ENCODE measurements at regions not wholly inside any gene's neighbourhood (a gene's known extent, or its start where the extent isn't known, plus 50 kb on each side); places are given as distances from the start of the nearest gene placed in this dataset.
"Not testable (repeated sequence)": the region's sequence is repeated elsewhere in the genome, so short reads cannot be mapped to it uniquely, and the experiment has no call there.

GRCh38 chr9:85322592-85322991 lies 419.2 kb downstream of the AGTPBP1 start:
- DNase-seq (no peak), ATAC-seq (no peak)
- Mint-ChIP-seq H3K4me1 (no peaks in the 10 kb centered on the region), H3K27ac (no peak overlapping the region), H3K4me3 (no peak overlapping the region), H3K9me3 (peaks cover 7 to 24% of the 10 kb centered on the region in 2 donors), H3K27me3 (peaks cover 17% of the 10 kb centered on the region)

- no peak overlapping the region for H3K4me3 Mint-ChIP-seq
- no peak for ATAC-seq
- no peak overlapping the region for H3K27ac Mint-ChIP-seq
- peaks cover 7 to 17% of the 10 kb centered on the region in 2 donors for H3K9me3 Mint-ChIP-seq
- peaks cover 9% of the 10 kb centered on the region for H3K27me3 Mint-ChIP-seq
- DNase-seq, result no peak
- H3K4me1 Mint-ChIP-seq, result no peaks in the 10 kb centered on the region
Measured at GRCh38 chr9:85321561-85321960, 420.2 kb downstream of the AGTPBP1 start.

- H3K9me3 Mint-ChIP-seq, result peaks cover 6 to 15% of the 10 kb centered on the region in 2 donors
- H3K4me1 Mint-ChIP-seq, result no peaks in the 10 kb centered on the region
- H3K4me3 Mint-ChIP-seq, result no peak overlapping the region
- peak overlapping the region in 1 of 2 donors; percentile 71 for H3K27ac Mint-ChIP-seq
- no peak for DNase-seq
- H3K27me3 Mint-ChIP-seq, result peaks cover 9% of the 10 kb centered on the region
- ATAC-seq, result no peak
Measured at GRCh38 chr9:85319936-85320656, 421.7 kb downstream of the AGTPBP1 start.

GRCh38 chr9:85315535-85315934 lies 426.2 kb downstream of the AGTPBP1 start:
- H3K27me3 Mint-ChIP-seq, ATAC-seq, H3K4me3 Mint-ChIP-seq, H3K4me1 Mint-ChIP-seq, DNase-seq: not testable (repeated sequence)
- H3K27ac Mint-ChIP-seq, result peak overlapping the region in 1 of 2 donors; percentile 27
- H3K9me3 Mint-ChIP-seq, result peaks cover 15 to 27% of the 10 kb centered on the region in 2 donors

- ATAC-seq (no peak), DNase-seq (no peak)
- Mint-ChIP-seq H3K27me3 (peaks cover 10% of the 10 kb centered on the region), H3K4me3 (no peak overlapping the region), H3K4me1 (no peaks in the 10 kb centered on the region), H3K9me3 (peaks cover 14 to 23% of the 10 kb centered on the region in 2 donors), H3K27ac (no peak overlapping the region)
Measured at GRCh38 chr9:85310573-85310972, 431.2 kb downstream of the AGTPBP1 start.

- H3K27me3 Mint-ChIP-seq, result peaks cover 15% of the 10 kb centered on the region
Measured at GRCh38 chr9:85303757-85304134, 438.0 kb downstream of the AGTPBP1 start.

GRCh38 chr9:85302938-85303756 lies 438.6 kb downstream of the AGTPBP1 start:
- Mint-ChIP-seq H3K9me3 (peaks cover 1 to 5% of the 10 kb centered on the region in 2 donors), H3K4me3 (no peak overlapping the region), H3K27me3 (peaks cover 21% of the 10 kb centered on the region), H3K27ac (no peak overlapping the region), H3K4me1 (no peaks in the 10 kb centered on the region)
- no peak for DNase-seq
- ATAC-seq, result no peak

More at GRCh38 chr9:85303757-85304134, 438.0 kb downstream of the AGTPBP1 start:
- ATAC-seq, result no peak
- Mint-ChIP-seq H3K9me3 (peaks cover 0 to 5% of the 10 kb centered on the region in 2 donors), H3K27ac (no peak overlapping the region), H3K4me3 (no peak overlapping the region), H3K4me1 (no peaks in the 10 kb centered on the region)
- no peak for DNase-seq

- H3K9me3 Mint-ChIP-seq, result peaks cover 5 to 14% of the 10 kb centered on the region in 2 donors
- H3K4me3 Mint-ChIP-seq, result no peak overlapping the region
- no peak overlapping the region for H3K27ac Mint-ChIP-seq
- H3K27me3 Mint-ChIP-seq, result peaks cover 52% of the 10 kb centered on the region
- H3K4me1 Mint-ChIP-seq, result no peaks in the 10 kb centered on the region
- DNase-seq (no peak), ATAC-seq (no peak)
Measured at GRCh38 chr9:85298499-85298898, 443.3 kb downstream of the AGTPBP1 start.

GRCh38 chr9:85295244-85295643 lies 446.5 kb downstream of the AGTPBP1 start:
- Mint-ChIP-seq H3K9me3 (peaks cover 5 to 14% of the 10 kb centered on the region in 2 donors), H3K27me3 (peaks cover 69% of the 10 kb centered on the region)
- DNase-seq, H3K27ac Mint-ChIP-seq, ATAC-seq, H3K4me3 Mint-ChIP-seq, H3K4me1 Mint-ChIP-seq: not testable (repeated sequence)

- Mint-ChIP-seq H3K27ac (no peak overlapping the region), H3K4me3 (no peak overlapping the region), H3K27me3 (peaks cover 50% of the 10 kb centered on the region), H3K4me1 (peaks cover 22% of the 10 kb centered on the region), H3K9me3 (peaks cover 0 to 12% of the 10 kb centered on the region in 2 donors)
- DNase-seq, result no peak
- no peak for ATAC-seq
Measured at GRCh38 chr9:85292261-85292660, 449.5 kb downstream of the AGTPBP1 start.

- no peak for ATAC-seq
- peaks cover 0 to 6% of the 10 kb centered on the region in 2 donors for H3K9me3 Mint-ChIP-seq
- H3K27ac Mint-ChIP-seq, result no peak overlapping the region
Measured at GRCh38 chr9:85291266-85291665, 450.5 kb downstream of the AGTPBP1 start.

GRCh38 chr9:85290019-85290418 lies 451.7 kb downstream of the AGTPBP1 start:
- DNase-seq, result peak; percentile 17 to 38
- peaks cover 22% of the 10 kb centered on the region for H3K4me1 Mint-ChIP-seq
- H3K9me3 Mint-ChIP-seq, result peaks cover 0 to 6% of the 10 kb centered on the region in 2 donors
- H3K27ac Mint-ChIP-seq, result no peak overlapping the region
- H3K4me3 Mint-ChIP-seq, result peak overlapping the region; percentile 71 to 79
- peaks cover 48% of the 10 kb centered on the region for H3K27me3 Mint-ChIP-seq
- ATAC-seq, result peak; percentile 64

More at GRCh38 chr9:85291266-85291665, 450.5 kb downstream of the AGTPBP1 start:
- Mint-ChIP-seq H3K4me3 (no peak overlapping the region), H3K4me1 (peaks cover 22% of the 10 kb centered on the region), H3K27me3 (peaks cover 43% of the 10 kb centered on the region)
- no peak for DNase-seq

GRCh38 chr9:85289142-85289541 lies 452.6 kb downstream of the AGTPBP1 start:
- DNase-seq (no peak), ATAC-seq (peak; percentile 15)
- H3K27me3 Mint-ChIP-seq, result peaks cover 40% of the 10 kb centered on the region
- H3K4me1 Mint-ChIP-seq, result peaks cover 22% of the 10 kb centered on the region
- H3K27ac Mint-ChIP-seq, result no peak overlapping the region
- H3K9me3 Mint-ChIP-seq, result peaks cover 0 to 6% of the 10 kb centered on the region in 2 donors
- no peak overlapping the region for H3K4me3 Mint-ChIP-seq

- DNase-seq (no peak), ATAC-seq (no peak)
- peaks cover 4% of the 10 kb centered on the region for H3K4me1 Mint-ChIP-seq
- peaks cover 8% of the 10 kb centered on the region for H3K27me3 Mint-ChIP-seq
- H3K27ac Mint-ChIP-seq, result peak overlapping the region in 1 of 2 donors; percentile 44
- H3K4me3 Mint-ChIP-seq, result no peak overlapping the region
- peaks cover 0 to 4% of the 10 kb centered on the region in 2 donors for H3K9me3 Mint-ChIP-seq
Measured at GRCh38 chr9:85283421-85283820, 458.3 kb downstream of the AGTPBP1 start.

GRCh38 chr9:85278769-85279168 lies 463.0 kb downstream of the AGTPBP1 start:
- H3K4me3 Mint-ChIP-seq, result no peak overlapping the region
- ATAC-seq (no peak), DNase-seq (no peak)
- H3K9me3 Mint-ChIP-seq, result no peaks in the 10 kb centered on the region
- no peak overlapping the region for H3K27ac Mint-ChIP-seq
- peaks cover 14% of the 10 kb centered on the region for H3K27me3 Mint-ChIP-seq
- no peaks in the 10 kb centered on the region for H3K4me1 Mint-ChIP-seq

GRCh38 chr9:85276741-85277140 lies 465.0 kb downstream of the AGTPBP1 start:
- peaks cover 19% of the 10 kb centered on the region for H3K27me3 Mint-ChIP-seq
- ATAC-seq (no peak), DNase-seq (no peak)
- no peak overlapping the region for H3K4me3 Mint-ChIP-seq
- no peaks in the 10 kb centered on the region for H3K9me3 Mint-ChIP-seq
- no peaks in the 10 kb centered on the region for H3K4me1 Mint-ChIP-seq
- H3K27ac Mint-ChIP-seq, result no peak overlapping the region
